Large intestine (tissue), 3 donors: ENCODE measurements at regions not wholly inside any gene's neighbourhood (a gene's known extent, or its start where the extent isn't known, plus 50 kb on each side); places are given as distances from the start of the nearest gene placed in this dataset.
"Not testable (repeated sequence)": the region's sequence is repeated elsewhere in the genome, so short reads cannot be mapped to it uniquely, and the experiment has no call there.

ENCODE experiments used
- DNase-seq, 2 donors: peaks; one replicate each; pipeline versions ENCODE4 v3.0.0 to v3.0.0-alpha.2; 2013
- H3K27ac ChIP-seq: one replicate; pipeline ENCODE4 v1.5.1; 2013; ENCODE audit warnings: low read length
- H3K27me3 ChIP-seq: 2 replicates; pipeline ENCODE4 v1.6.1; 2013; ENCODE audit warnings: low read length; ENCODE audit not compliant: control insufficient read depth, insufficient read depth
- H3K36me3 ChIP-seq: 2 replicates; pipeline ENCODE4 v1.6.1; 2013; ENCODE audit warnings: low read length; ENCODE audit not compliant: control insufficient read depth, insufficient read depth
- H3K4me1 ChIP-seq: one replicate; pipeline ENCODE4 v1.6.1; 2013; ENCODE audit warnings: low read length; ENCODE audit not compliant: control insufficient read depth, insufficient read depth
- H3K4me3 ChIP-seq: one replicate; pipeline ENCODE4 v1.5.1; 2013; ENCODE audit warnings: low read length
- H3K9me3 ChIP-seq: one replicate; pipeline ENCODE4 v1.6.1; 2013; ENCODE audit warnings: mild to moderate bottlenecking, low read depth, low read length, moderate library complexity; ENCODE audit not compliant: control insufficient read depth
- whole genome bisulfite sequencing: methylation state at CpG from one replicate; pipeline ENCODE4 v1.1.5; 2013; ENCODE audit warnings: low lambda C conversion rate; ENCODE audit not compliant: insufficient coverage; 5-methylcytosine and 5-hydroxymethylcytosine counted together

GRCh38 chr18:52136532-52136931 is 203.5 kb upstream of the DCC start:
- Histone ChIP-seq H3K9me3 (no peaks in the 10 kb centered on the region), H3K36me3 (no peaks in the 10 kb centered on the region), H3K27ac (no peak overlapping the region), H3K4me3 (no peak overlapping the region), H3K4me1 (no peaks in the 10 kb centered on the region), H3K27me3 (no peaks in the 10 kb centered on the region)
- no peak for DNase-seq

- no CpG with 5 or more reads among the region's 6 CpGs for WGBS
- H3K4me3 ChIP-seq, result no peak overlapping the region
- no peaks in the 10 kb centered on the region for H3K36me3 ChIP-seq
- no peaks in the 10 kb centered on the region for H3K27me3 ChIP-seq
- no peaks in the 10 kb centered on the region for H3K4me1 ChIP-seq
- no peak overlapping the region for H3K27ac ChIP-seq
- DNase-seq, result no peak
- H3K9me3 ChIP-seq, result no peaks in the 10 kb centered on the region
Measured at GRCh38 chr18:52140986-52141385, 199.0 kb upstream of the DCC start.

GRCh38 chr18:52150050-52150449 is 189.9 kb upstream of the DCC start:
- no peaks in the 10 kb centered on the region for H3K36me3 ChIP-seq
- no peaks in the 10 kb centered on the region for H3K27me3 ChIP-seq
- no CpG with 5 or more reads among the region's 2 CpGs for WGBS
- H3K4me1 ChIP-seq, result no peaks in the 10 kb centered on the region
- DNase-seq, result no peak
- H3K27ac ChIP-seq, result no peak overlapping the region
- H3K4me3 ChIP-seq, result no peak overlapping the region
- no peaks in the 10 kb centered on the region for H3K9me3 ChIP-seq

- Histone ChIP-seq H3K27ac (no peak overlapping the region), H3K36me3 (no peaks in the 10 kb centered on the region), H3K9me3 (no peaks in the 10 kb centered on the region), H3K4me3 (no peak overlapping the region), H3K27me3 (no peaks in the 10 kb centered on the region), H3K4me1 (no peaks in the 10 kb centered on the region)
- no peak for DNase-seq
- no CpG with 5 or more reads among the region's 3 CpGs for WGBS
Measured at GRCh38 chr18:52152036-52152435, 188.0 kb upstream of the DCC start.

DNA sequence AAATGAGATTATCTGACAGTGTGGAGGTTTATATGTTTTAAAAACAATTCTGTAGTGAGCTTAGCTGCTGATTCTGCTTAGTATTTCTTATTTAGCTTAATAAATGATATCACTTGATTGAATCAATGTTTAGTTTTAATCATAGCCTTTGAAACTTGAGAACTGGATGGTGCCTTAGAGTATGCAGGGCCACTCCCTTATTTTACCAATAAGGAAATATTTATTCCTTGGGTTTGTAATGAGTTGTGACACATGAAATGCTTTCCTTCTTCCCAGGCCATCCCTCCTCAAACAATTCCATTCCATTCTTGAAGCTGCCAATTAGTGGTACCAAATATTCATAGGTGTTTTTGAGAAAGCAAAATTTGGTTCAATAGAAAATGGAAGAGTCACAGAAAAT is 183.8 kb upstream of the DCC start:
- H3K27me3 ChIP-seq, result no peaks in the 10 kb centered on the region
- DNase-seq, result no peak
- no peaks in the 10 kb centered on the region for H3K9me3 ChIP-seq
- H3K36me3 ChIP-seq, result no peaks in the 10 kb centered on the region
- no peaks in the 10 kb centered on the region for H3K4me1 ChIP-seq
- H3K27ac ChIP-seq, result no peak overlapping the region
- no peak overlapping the region for H3K4me3 ChIP-seq

DNA sequence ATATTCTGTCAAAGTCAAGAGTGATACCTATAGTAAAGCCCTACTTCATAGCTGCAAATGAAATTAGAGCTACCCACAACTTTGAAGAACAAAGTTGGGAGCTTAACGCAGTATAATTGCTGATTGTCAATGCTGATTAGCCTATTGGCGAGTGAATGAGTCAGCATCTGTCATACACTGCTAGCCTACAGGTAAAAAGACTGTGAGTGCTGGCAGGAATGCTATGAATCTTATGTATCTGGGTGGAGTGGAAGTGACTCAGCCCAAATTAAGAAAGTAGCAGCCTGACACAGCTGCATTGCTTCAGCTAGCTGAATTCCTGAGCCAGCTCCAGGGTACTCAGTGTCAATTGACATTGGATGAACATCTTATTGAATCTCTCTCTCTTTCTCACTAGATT is 179.4 kb upstream of the DCC start:
- no peak for DNase-seq

DNA sequence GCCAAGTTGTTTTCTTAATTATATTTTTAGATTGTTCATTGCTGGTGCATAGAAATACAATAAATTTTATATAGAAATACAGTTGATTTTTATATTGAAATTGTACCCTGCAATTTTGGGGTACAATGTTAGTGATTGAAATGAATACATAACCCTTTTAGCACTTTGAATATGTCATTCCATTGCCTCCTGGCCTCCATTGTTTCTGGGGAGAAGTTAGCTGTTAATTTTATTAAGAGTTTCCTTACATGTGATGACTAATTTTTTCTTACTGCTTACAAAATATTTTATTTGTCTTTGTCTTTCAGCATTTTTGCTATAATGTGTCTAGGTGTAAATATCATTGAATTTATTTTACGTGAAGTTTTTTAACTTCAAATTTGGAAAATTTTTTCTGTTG is 176.5 kb upstream of the DCC start:
- H3K4me1 ChIP-seq, result no peaks in the 10 kb centered on the region
- no peak for DNase-seq
- H3K36me3 ChIP-seq, result no peaks in the 10 kb centered on the region
- no peak overlapping the region for H3K4me3 ChIP-seq
- 100% methylated on average over 1 of the region's 1 CpG for WGBS
- no peaks in the 10 kb centered on the region for H3K27me3 ChIP-seq
- peaks cover 3% of the 10 kb centered on the region for H3K9me3 ChIP-seq
- no peak overlapping the region for H3K27ac ChIP-seq

More for the DNA sequence above, 179.4 kb upstream of the DCC start:
- no peaks in the 10 kb centered on the region for H3K27me3 ChIP-seq
- no peak overlapping the region for H3K27ac ChIP-seq
- WGBS, result no CpG with 5 or more reads among the region's 2 CpGs
- H3K4me1 ChIP-seq, result no peaks in the 10 kb centered on the region
- H3K4me3 ChIP-seq, result no peak overlapping the region
- peaks cover 3% of the 10 kb centered on the region for H3K9me3 ChIP-seq
- H3K36me3 ChIP-seq, result no peaks in the 10 kb centered on the region

GRCh38 chr18:52168131-52168530 is 171.9 kb upstream of the DCC start:
- DNase-seq, H3K27ac ChIP-seq, H3K36me3 ChIP-seq, H3K9me3 ChIP-seq, H3K4me1 ChIP-seq, H3K27me3 ChIP-seq, H3K4me3 ChIP-seq: not testable (repeated sequence)
- WGBS, result 100% methylated on average over 1 of the region's 3 CpGs

DNA sequence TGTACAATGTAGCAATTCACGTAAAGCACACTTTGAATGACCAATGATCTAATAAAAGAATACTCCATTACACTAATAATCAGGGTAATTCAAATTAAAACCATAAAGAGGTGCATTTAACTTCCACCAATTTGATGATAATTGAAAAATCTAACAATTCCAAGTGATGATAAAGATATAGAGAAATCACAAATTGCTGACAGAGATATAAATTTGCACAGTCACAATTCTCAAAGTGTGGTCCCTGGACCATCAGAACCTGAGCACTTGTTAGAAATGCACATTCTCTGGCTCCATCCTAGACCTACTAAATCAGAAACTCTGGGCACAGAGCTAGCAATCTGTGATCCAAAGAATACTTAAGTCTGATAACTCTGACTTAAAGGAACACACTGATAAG is 165.8 kb upstream of the DCC start:
- no peak overlapping the region for H3K27ac ChIP-seq
- no peak for DNase-seq
- no peak overlapping the region for H3K4me3 ChIP-seq
- no peaks in the 10 kb centered on the region for H3K4me1 ChIP-seq
- no CpG with 5 or more reads among the region's 1 CpG for WGBS
- H3K36me3 ChIP-seq, result no peaks in the 10 kb centered on the region
- H3K9me3 ChIP-seq, result no peaks in the 10 kb centered on the region
- no peaks in the 10 kb centered on the region for H3K27me3 ChIP-seq

GRCh38 chr18:52175406-52175805 is 164.6 kb upstream of the DCC start:
- H3K4me1 ChIP-seq, result no peaks in the 10 kb centered on the region
- no peak overlapping the region for H3K27ac ChIP-seq
- no peak overlapping the region for H3K4me3 ChIP-seq
- WGBS, result no CpG with 5 or more reads among the region's 1 CpG
- H3K9me3 ChIP-seq, result no peaks in the 10 kb centered on the region
- DNase-seq, result no peak
- no peaks in the 10 kb centered on the region for H3K27me3 ChIP-seq
- no peaks in the 10 kb centered on the region for H3K36me3 ChIP-seq

- no peaks in the 10 kb centered on the region for H3K4me1 ChIP-seq
- 92% methylated on average over 2 of the region's 2 CpGs for WGBS
- H3K27ac ChIP-seq, result no peak overlapping the region
- no peaks in the 10 kb centered on the region for H3K9me3 ChIP-seq
- no peak for DNase-seq
- no peaks in the 10 kb centered on the region for H3K27me3 ChIP-seq
- no peaks in the 10 kb centered on the region for H3K36me3 ChIP-seq
- H3K4me3 ChIP-seq, result no peak overlapping the region
Measured at GRCh38 chr18:52183107-52183506, 156.9 kb upstream of the DCC start.
